ENCODE measurements at regions not wholly inside any gene's neighbourhood (a gene's known extent, or its start where the extent isn't known, plus 50 kb on each side); places are given as distances from the start of the nearest gene placed in this dataset.

DNA sequence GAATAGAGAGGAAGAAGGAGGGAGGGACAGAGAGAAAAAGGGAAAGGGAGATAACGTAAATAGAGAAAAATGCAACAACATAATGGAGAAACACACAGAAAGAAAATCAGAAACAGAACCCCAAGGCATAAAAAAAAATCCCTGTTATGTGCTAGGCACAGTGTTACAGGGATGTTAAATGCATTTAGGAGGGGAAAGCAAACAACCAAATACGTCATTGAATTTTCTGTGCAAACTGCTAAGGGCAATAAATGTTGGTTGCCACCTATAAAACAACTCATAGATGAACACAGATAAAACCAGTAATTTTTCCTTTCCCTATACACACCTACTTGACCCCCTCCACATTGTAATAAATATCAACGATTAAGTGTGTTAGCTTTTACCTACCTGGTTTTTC is 51.3 kb upstream of the ASTN2 start:
- no peaks in the 10 kb centered on the region for H3K4me1 ChIP-seq
- ATAC-seq = no peak
- TF ChIP-seq JUNB (IDR thresholded peaks at IDR 0.05) (no peak), FOXS1 (CRISPR knock-in tag; IDR thresholded peaks at IDR 0.05) (no peak), HEYL (CRISPR knock-in tag; IDR thresholded peaks at IDR 0.05) (no peak), EP300 (IDR thresholded peaks at IDR 0.05) (no peak), TFCP2L1 (CRISPR knock-in tag; IDR thresholded peaks at IDR 0.05) (no peak), ZFP36 (IDR thresholded peaks at IDR 0.05; ENCODE audit: borderline replicate concordance, partially characterized antibody) (no peak), NPAS2 (CRISPR knock-in tag; IDR thresholded peaks at IDR 0.05; ENCODE audit: borderline replicate concordance) (no peak), MAZ (IDR thresholded peaks at IDR 0.05; ENCODE audit: borderline replicate concordance, low read depth, low read length) (no peak), ZNF302 (CRISPR knock-in tag; IDR thresholded peaks at IDR 0.05) (no peak), HOXB5 (CRISPR knock-in tag; IDR thresholded peaks at IDR 0.05) (no peak)
- TF ChIP-seq, protein P1, sequence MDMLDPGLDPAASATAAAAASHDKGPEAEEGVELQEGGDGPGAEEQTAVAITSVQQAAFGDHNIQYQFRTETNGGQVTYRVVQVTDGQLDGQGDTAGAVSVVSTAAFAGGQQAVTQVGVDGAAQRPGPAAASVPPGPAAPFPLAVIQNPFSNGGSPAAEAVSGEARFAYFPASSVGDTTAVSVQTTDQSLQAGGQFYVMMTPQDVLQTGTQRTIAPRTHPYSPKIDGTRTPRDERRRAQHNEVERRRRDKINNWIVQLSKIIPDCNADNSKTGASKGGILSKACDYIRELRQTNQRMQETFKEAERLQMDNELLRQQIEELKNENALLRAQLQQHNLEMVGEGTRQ (IDR thresholded peaks at IDR 0.05) = no peak
- TF ChIP-seq, protein P2, sequence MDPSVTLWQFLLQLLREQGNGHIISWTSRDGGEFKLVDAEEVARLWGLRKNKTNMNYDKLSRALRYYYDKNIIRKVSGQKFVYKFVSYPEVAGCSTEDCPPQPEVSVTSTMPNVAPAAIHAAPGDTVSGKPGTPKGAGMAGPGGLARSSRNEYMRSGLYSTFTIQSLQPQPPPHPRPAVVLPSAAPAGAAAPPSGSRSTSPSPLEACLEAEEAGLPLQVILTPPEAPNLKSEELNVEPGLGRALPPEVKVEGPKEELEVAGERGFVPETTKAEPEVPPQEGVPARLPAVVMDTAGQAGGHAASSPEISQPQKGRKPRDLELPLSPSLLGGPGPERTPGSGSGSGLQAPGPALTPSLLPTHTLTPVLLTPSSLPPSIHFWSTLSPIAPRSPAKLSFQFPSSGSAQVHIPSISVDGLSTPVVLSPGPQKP (IDR thresholded peaks at IDR 0.05; ENCODE audit: low read depth, low read length) = no peak
- TF ChIP-seq, protein P3, sequence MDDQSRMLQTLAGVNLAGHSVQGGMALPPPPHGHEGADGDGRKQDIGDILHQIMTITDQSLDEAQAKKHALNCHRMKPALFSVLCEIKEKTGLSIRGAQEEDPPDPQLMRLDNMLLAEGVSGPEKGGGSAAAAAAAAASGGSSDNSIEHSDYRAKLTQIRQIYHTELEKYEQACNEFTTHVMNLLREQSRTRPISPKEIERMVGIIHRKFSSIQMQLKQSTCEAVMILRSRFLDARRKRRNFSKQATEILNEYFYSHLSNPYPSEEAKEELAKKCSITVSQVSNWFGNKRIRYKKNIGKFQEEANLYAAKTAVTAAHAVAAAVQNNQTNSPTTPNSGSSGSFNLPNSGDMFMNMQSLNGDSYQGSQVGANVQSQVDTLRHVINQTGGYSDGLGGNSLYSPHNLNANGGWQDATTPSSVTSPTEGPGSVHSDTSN (IDR thresholded peaks at IDR 0.05) = no peak
- TF ChIP-seq, protein P4, sequence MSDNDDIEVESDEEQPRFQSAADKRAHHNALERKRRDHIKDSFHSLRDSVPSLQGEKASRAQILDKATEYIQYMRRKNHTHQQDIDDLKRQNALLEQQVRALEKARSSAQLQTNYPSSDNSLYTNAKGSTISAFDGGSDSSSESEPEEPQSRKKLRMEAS (IDR thresholded peaks at IDR 0.05) = no peak
- TF ChIP-seq, protein P5, sequence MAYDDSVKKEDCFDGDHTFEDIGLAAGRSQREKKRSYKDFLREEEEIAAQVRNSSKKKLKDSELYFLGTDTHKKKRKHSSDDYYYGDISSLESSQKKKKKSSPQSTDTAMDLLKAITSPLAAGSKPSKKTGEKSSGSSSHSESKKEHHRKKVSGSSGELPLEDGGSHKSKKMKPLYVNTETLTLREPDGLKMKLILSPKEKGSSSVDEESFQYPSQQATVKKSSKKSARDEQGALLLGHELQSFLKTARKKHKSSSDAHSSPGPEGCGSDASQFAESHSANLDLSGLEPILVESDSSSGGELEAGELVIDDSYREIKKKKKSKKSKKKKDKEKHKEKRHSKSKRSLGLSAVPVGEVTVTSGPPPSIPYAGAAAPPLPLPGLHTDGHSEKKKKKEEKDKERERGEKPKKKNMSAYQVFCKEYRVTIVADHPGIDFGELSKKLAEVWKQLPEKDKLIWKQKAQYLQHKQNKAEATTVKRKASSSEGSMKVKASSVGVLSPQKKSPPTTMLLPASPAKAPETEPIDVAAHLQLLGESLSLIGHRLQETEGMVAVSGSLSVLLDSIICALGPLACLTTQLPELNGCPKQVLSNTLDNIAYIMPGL (CRISPR knock-in tag; IDR thresholded peaks at IDR 0.05; ENCODE audit: borderline replicate concordance) = no peak
- no peak overlapping the region for H3K27ac ChIP-seq
- under 1% methylated on average over 3 of the region's 3 CpGs for WGBS (ENCODE audit: missing lambda C conversion rate)
- CTCF ChIA-PET = no interaction called here
- POLR2A ChIA-PET = no interaction called here
- H3K9me3 ChIP-seq = no peaks in the 10 kb centered on the region
- FAIRE-seq = no peak
- no peak for DNase-seq (ENCODE audit: low read depth in 1 of 2, low spot score in 1 of 2)
- no peak overlapping the region for H3K4me2 ChIP-seq
- H3K4me3 ChIP-seq = no peak overlapping the region

DNA sequence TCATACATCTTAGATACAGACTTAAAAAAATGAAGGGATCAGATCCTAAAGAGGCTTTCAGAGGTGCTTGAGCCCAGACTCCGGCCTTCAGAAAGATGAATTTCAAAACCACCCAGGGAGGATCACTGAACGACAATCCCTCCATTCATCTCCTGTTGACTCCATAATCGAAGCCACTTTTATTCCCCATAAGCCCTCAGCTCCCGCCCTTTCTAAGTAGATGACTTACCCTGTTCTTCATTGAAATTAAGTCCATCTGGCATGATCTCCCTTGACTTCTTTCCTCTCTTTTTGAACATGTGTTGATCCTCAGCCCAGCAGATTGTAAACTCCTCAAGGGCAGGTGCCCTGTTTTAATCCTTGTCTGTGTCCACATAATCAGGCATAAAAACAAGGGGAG is 50.8 kb upstream of the ASTN2 start:
- Histone ChIP-seq H3K9me3 (no peaks in the 10 kb centered on the region), H3K27ac (no peak overlapping the region), H3K4me1 (no peaks in the 10 kb centered on the region), H3K4me2 (no peak overlapping the region), H3K4me3 (no peak overlapping the region)
- no peak for DNase-seq (ENCODE audit: low read depth in 1 of 2, low spot score in 1 of 2)
- TF ChIP-seq FOSL2 (IDR thresholded peaks at IDR 0.05) (no peak), FOSL2 (CRISPR knock-in tag; IDR thresholded peaks at IDR 0.05) (no peak), ESRRA (IDR thresholded peaks at IDR 0.05; ENCODE audit: borderline replicate concordance, low read length) (no peak), KDM5A (IDR thresholded peaks at IDR 0.05) (no peak), HOXA7 (CRISPR knock-in tag; IDR thresholded peaks at IDR 0.05) (no peak), KDM1A (IDR thresholded peaks at IDR 0.05; ENCODE audit: low read depth) (no peak)
- TF ChIP-seq, protein P3 (IDR thresholded peaks at IDR 0.05) = no peak
- TF ChIP-seq, protein P6, sequence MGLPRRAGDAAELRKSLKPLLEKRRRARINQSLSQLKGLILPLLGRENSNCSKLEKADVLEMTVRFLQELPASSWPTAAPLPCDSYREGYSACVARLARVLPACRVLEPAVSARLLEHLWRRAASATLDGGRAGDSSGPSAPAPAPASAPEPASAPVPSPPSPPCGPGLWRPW (IDR thresholded peaks at IDR 0.05) = no peak
- TF ChIP-seq, protein P2 (IDR thresholded peaks at IDR 0.05; ENCODE audit: low read depth, low read length) = no peak
- WGBS (ENCODE audit: missing lambda C conversion rate) = 5% methylated on average over 4 of the region's 4 CpGs
- ChIA-PET CTCF (no interaction called here), POLR2A (no interaction called here)
- ATAC-seq = no peak
- no peak for FAIRE-seq
